ENCODE measurements at regions not wholly inside any gene's neighbourhood (a gene's known extent, or its start where the extent isn't known, plus 50 kb on each side); places are given as distances from the start of the nearest gene placed in this dataset.

GRCh38 chr3:30169487-30169886 lies 436.9 kb upstream of the TGFBR2 start:
- H3K36me3 ChIP-seq = no peaks in the 10 kb centered on the region
- TF ChIP-seq, protein P1, sequence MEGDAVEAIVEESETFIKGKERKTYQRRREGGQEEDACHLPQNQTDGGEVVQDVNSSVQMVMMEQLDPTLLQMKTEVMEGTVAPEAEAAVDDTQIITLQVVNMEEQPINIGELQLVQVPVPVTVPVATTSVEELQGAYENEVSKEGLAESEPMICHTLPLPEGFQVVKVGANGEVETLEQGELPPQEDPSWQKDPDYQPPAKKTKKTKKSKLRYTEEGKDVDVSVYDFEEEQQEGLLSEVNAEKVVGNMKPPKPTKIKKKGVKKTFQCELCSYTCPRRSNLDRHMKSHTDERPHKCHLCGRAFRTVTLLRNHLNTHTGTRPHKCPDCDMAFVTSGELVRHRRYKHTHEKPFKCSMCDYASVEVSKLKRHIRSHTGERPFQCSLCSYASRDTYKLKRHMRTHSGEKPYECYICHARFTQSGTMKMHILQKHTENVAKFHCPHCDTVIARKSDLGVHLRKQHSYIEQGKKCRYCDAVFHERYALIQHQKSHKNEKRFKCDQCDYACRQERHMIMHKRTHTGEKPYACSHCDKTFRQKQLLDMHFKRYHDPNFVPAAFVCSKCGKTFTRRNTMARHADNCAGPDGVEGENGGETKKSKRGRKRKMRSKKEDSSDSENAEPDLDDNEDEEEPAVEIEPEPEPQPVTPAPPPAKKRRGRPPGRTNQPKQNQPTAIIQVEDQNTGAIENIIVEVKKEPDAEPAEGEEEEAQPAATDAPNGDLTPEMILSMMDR (IDR thresholded peaks at IDR 0.05) = no peak

GRCh38 chr3:30170681-30171438 lies 435.5 kb upstream of the TGFBR2 start:
- H3K27ac ChIP-seq = no peak overlapping the region
- H3K36me3 ChIP-seq = no peaks in the 10 kb centered on the region
- H3K4me3 ChIP-seq = no peak overlapping the region
- DNase-seq (no peak), ATAC-seq (no peak)
- H3K9me3 ChIP-seq = peaks cover 0 to 9% (median 0%) of the 10 kb centered on the region in 11 donors
- no peaks in the 10 kb centered on the region for H3K27me3 ChIP-seq
- WGBS, 2 donors = 85 to 86% methylated on average over 2 of the region's 2 CpGs
- intact Hi-C loops (cut with DNase I) = no loop called here
- TF ChIP-seq, protein P1 (IDR thresholded peaks at IDR 0.05) = no peak
- peaks cover 0 to 8% (median 0%) of the 10 kb centered on the region in 9 donors for H3K4me1 ChIP-seq

More at GRCh38 chr3:30169487-30169886, 436.9 kb upstream of the TGFBR2 start:
- no peak overlapping the region for H3K4me3 ChIP-seq
- intact Hi-C loops (cut with DNase I) = no loop called here
- no peak for DNase-seq
- H3K27me3 ChIP-seq = no peaks in the 10 kb centered on the region
- H3K4me1 ChIP-seq = peaks cover 0 to 15% (median 0%) of the 10 kb centered on the region in 9 donors
- ATAC-seq = no peak
- peaks cover 0 to 19% (median 0%) of the 10 kb centered on the region in 11 donors for H3K9me3 ChIP-seq
- no peak overlapping the region for H3K27ac ChIP-seq

- Histone ChIP-seq H3K4me1 (no peaks in the 10 kb centered on the region), H3K27ac (no peak overlapping the region), H3K27me3 (no peaks in the 10 kb centered on the region), H3K9me3 (no peaks in the 10 kb centered on the region), H3K36me3 (no peaks in the 10 kb centered on the region), H3K4me3 (no peak overlapping the region)
- ATAC-seq (no peak), DNase-seq (no peak)
- intact Hi-C loops (cut with DNase I) = no loop called here
- TF ChIP-seq, protein P1 (IDR thresholded peaks at IDR 0.05) = no peak
These were observed 432.0 kb upstream of the TGFBR2 start for GRCh38 chr3:30174357-30174756.

GRCh38 chr3:30180310-30181177 lies 425.9 kb upstream of the TGFBR2 start:
- peaks cover 0 to 22% (median 4%) of the 10 kb centered on the region in 9 donors for H3K4me1 ChIP-seq
- no peaks in the 10 kb centered on the region for H3K36me3 ChIP-seq
- H3K9me3 ChIP-seq = no peaks in the 10 kb centered on the region
- 77 to 78% methylated on average over 4 of the region's 4 CpGs for WGBS, 2 donors
- ATAC-seq (peak in 3 of 8 donors; percentile 17 to 63 (median 27)), DNase-seq (no peak)
- TF ChIP-seq, protein P1 (IDR thresholded peaks at IDR 0.05) = no peak
- H3K27me3 ChIP-seq = no peaks in the 10 kb centered on the region
- intact Hi-C loops (cut with DNase I) = no loop called here
- no peak overlapping the region for H3K27ac ChIP-seq
- no peak overlapping the region for H3K4me3 ChIP-seq

Data from heart right ventricle (tissue), 16 donors.